Right hindlimb (tissue), 1 donor: ENCODE measurements at regions not wholly inside any gene's neighbourhood (a gene's known extent, or its start where the extent isn't known, plus 50 kb on each side); places are given as distances from the start of the nearest gene placed in this dataset.

Experiments used
- DNase-seq: peaks from one replicate; pipeline ENCODE4 v3.0.0-alpha.2; 2018

DNA sequence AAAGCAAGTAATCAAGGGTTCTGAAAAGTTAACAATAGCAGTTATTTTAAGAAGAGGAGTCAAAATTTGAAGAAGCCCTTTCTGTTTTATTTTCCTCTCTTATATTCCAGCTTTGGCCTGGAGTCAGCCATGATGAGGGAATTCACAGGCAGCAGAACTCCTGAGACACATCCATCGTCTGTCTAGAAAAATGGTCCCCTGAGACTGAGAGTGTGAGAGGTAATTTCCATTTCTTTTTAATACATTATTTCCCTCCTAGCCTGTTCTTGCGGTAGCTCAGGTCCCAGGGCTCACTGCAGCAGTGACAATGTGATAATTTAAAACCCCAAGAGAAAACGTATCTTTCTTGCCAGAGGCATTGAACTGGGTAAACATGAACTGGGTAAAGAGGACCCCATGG lies 296.0 kb downstream of the SMOC2 start:
- no peak for DNase-seq

DNA sequence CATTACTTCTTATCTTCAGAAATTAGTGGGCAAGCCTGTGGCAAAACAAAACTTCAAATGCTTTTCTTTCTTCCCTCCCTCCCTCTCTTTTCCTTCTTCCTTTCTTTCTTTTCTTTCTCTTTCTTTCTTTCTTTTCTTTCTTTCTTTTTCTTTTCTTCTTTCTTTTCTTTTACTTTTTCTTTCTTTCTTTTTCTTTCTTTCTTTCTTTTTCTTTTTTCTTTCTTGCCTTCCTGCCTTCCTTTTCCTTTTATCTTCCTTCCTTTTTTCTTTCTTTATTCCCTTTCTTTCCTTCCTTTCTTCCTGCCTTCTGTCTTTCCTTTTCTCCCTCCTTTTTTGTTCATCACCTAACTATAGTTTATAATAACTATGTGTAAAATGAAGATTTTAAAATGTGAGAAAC lies 295.1 kb downstream of the SMOC2 start:
- no peak for DNase-seq

- no peak for DNase-seq
Measured at GRCh38 chr6:168735268-168735949, 294.4 kb downstream of the SMOC2 start.

GRCh38 chr6:168734523-168734922 lies 293.5 kb downstream of the SMOC2 start:
- no peak for DNase-seq

GRCh38 chr6:168732676-168733075 lies 291.7 kb downstream of the SMOC2 start:
- no peak for DNase-seq

DNA sequence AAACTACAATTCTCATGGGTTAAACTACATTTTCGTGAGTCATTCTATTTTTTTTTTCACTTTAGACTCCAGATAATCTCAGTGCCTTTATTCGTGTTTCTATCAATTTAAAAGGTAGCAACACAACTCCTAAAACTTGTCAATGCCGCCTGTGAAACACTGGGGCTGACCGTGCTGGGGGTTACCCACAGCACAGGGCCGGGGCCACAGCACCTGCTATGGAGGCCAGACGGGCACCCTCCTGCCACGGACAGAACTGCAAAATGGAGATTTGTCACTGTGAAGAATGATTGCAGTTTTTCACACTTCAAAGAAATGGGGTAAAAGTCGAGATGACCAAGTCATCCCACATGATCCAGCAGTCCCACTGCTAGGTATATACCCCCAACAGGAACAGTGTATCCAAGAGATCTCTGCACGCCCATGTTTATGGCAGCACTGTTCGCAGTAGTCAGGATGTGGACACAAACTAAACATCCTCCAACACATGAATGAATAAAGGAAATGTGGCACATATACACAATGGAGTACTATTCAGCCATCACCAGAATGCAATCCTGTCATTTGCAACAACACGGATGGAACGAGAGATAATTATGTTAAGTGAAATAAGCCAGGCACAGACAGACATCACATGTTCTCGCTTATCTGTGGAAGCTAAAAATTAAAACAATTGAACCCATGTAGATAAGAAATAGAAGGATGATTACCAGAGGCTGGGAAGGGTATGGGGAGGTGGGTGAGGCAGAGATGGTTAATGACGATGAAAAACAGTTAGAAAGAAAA lies 290.1 kb downstream of the SMOC2 start:
- no peak for DNase-seq

- DNase-seq: no peak
Measured at GRCh38 chr6:168728056-168728455, 287.1 kb downstream of the SMOC2 start.

- DNase-seq: no peak
Measured at GRCh38 chr6:168726312-168726856, 285.4 kb downstream of the SMOC2 start.

GRCh38 chr6:168725802-168726201 lies 284.8 kb downstream of the SMOC2 start:
- no peak for DNase-seq

DNA sequence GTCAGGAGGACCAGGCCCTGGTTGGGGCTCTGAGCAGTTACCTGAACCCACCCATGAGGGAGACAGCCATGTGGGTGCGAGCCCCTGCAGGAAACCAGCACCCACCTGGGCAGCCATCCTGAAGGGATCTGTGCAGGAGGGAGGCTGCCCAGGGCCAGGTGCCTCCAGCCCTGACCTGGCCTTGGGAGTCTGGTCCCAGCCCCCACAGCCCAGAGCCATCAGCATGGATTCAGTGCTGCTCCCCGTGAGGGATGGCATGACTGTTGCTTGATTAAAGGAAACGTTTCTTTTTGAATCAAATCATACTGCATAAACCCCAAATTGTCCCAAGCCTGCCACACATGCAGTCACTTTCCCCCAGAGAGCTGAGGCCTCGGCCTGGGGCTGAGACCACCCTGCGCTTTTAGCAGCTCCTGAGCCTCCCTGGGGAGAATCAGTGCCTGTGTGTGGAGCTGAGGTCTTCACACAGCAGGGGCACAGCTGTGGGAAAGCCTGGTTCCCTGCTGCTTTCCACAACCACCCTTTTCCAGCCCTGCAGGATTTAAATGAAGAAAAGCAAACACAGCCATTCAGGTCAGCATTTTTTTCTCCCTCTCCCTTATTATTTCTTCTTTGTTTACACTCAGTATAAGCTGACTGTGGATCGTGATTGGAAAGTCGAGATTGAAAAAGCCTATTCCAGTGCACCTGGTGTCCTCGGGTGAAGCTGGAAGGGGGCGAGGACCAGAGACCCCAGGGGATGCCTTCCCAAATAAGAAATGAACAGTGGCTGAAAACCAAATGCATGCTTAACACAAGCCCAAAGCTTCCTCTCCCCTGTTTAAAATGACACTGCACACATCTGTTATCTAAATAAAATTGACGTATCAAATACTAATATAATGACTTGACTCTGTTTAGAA lies 283.9 kb downstream of the SMOC2 start:
- no peak for DNase-seq

GRCh38 chr6:168724033-168724432 lies 283.0 kb downstream of the SMOC2 start:
- DNase-seq: no peak

DNA sequence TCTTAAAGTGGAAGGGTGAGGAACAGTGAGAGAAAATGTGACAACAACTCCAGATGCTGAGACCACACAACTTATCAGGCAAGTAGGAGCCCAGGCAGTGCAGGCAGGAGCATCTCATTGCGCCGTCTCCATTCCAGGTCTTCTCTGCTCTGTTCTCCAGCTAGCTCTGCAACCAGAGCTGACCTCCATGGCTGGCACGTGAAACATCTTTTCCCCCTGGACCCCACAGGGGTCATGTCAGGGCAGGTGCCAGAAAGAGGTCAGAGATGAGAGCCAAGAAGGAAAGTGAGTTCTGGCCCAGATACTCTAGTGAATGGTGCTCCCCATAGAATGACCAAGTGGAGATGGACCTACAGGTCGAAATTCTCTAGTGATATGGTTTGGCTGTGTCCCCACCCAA lies 281.4 kb downstream of the SMOC2 start:
- DNase-seq: no peak

- no peak for DNase-seq
Measured at GRCh38 chr6:168721571-168721970, 280.6 kb downstream of the SMOC2 start.

DNA sequence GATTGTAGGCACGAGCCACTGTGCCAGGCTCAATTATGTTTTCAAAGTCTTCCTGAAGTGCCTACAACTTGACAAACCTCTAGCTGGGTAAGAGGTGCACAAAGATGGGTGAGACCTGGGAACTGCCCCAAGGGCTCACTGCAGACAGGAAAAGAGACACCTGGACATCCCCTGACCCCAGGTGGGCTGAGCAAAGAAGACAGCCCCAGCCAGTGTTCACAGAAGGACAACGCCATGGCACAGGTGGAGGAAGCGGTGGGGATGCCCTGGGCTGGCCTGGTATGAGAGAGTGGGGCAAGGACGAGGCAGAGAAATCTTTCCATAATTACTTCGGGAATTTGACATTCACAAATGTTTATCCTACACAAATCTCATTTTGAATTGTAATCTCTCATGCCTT lies 278.9 kb downstream of the SMOC2 start:
- DNase-seq: no peak

GRCh38 chr6:168718821-168719475 lies 278.0 kb downstream of the SMOC2 start:
- no peak for DNase-seq
